CD4-positive, alpha-beta T cell treated with Interleukin-15 for 4 hours (primary cell): ENCODE measurements at regions not wholly inside any gene's neighbourhood (a gene's known extent, or its start where the extent isn't known, plus 50 kb on each side); places are given as distances from the start of the nearest gene placed in this dataset.
"Not testable (repeated sequence)": the region's sequence is repeated elsewhere in the genome, so short reads cannot be mapped to it uniquely, and the experiment has no call there.

Experiments
- DNase-seq: peaks from one replicate; pipeline ENCODE4 v3.0.0-alpha.2; 2020; ENCODE audit warnings: low spot score

DNA sequence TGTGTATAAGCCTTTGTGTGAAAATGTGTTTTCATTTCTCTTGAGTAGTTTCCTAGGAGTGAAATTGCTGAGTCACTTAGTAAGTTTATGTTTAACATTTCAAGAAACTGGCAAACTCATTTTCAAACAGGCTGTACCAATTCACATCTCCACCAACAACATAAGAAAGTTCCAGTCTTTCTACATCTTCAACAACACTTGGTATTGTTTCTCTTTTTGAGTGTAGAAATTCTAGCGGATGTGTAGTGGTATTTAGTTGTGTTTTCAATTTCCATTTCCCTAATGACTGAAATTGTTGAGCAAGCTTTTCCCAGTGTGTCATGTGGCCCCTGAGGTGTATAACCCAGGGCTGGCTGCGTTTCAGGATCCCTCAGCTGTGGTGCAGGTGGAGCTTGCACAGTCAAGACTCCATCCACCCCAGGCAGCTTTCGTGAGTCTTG, 258.5 kb downstream of the PDCD6IP start:
- DNase-seq = no peak

DNA sequence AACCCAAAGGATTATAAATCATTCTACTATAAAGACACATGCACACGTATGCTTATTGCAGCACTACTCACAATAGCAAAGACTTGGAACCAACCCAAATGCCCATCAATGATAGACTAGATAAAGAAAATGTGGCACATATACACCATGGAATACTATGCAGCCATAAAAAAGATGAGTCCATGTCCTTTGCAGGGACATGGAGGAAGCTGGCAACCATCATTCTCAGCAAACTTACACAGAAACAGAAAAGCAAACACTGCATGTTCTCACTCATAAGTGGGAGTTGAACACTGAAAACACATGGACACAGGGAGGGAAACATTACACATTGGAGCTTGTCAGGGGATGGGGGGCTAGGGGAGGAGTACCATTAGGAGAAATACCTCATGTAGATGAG, 262.6 kb downstream of the PDCD6IP start:
- DNase-seq = not testable (repeated sequence)

DNA sequence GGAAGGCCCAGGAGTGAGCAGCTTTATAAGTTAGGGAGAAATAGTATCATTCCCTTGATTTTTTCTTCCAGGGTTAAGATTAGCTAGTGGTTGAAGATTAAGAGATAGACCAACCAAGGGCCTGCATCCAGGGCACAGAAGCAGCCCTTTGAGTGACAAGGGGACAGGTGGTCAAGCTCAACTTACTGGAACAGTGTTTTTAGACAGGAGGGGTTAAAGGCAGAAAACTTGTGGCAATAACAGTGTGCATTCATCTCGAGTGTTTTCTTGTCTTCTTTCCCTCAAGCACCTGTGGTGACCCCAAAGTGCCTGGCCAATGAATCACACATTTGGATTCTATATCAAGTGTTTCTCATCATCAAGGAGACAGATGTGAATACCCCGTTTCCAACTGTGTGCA, 267.5 kb downstream of the PDCD6IP start:
- no peak for DNase-seq

DNA sequence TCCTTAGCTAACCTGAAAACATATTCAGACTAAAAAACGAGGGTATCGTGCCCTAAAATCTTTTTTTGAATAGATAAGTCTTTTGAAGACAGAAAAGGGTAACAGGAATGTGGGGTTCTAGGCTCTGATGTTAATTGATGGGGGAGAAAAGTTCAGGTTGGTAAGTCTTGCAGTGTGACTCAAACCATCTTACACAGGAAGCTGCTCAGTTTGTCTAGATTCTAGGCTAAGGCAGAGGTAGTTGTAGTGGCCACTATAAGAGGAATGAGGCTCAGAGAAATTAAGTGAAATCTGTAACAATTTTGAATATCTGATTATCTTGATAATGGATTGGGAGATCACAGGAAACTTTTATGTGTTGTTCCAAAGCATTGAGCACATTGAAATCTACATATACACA, 267.9 kb downstream of the PDCD6IP start:
- DNase-seq = no peak

DNA sequence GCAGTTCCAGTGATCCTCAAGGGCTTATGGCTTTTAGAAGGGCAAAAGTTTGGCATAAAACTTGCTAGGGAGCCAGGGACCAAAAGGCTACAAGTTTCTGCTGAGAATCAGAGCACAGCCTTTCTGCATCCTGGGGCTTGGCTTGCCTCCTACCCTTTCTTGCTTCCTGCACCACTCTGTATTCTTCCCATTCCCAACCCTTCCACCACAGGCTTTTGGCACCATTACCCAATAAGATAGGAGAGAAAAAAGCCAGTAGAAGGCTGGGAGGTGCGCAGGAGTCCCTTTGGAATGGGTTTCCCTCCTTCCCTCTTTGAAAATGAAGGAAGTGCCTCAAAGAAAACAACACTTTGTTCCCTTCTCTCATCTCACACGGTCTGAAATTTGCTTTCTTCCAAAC, 268.6 kb downstream of the PDCD6IP start:
- no peak for DNase-seq

DNA sequence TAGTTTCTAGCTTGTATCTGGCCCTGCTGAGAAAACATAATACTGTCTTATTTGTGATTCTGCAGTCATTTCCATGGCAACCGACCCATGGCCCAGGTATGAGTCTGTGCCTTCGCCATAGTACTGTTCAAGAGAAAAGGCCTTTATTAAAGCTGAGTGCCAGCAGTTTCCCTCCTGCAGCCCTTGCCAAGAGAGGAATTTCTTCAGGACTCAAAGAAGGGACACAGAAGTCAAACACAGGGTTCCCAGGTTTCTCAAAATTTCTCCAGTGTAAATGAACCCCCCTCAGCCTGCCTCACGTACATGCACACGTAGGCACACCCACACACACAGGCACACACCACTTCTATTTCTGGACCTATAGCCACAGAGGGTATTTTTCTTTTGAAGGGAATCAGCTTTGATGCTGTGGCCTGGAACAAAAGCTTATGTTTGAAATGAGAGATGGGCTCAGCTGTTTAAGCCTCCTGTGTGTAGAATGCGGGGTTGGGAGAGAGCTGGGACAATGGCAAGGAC, 269.2 kb downstream of the PDCD6IP start:
- DNase-seq = no peak

DNA sequence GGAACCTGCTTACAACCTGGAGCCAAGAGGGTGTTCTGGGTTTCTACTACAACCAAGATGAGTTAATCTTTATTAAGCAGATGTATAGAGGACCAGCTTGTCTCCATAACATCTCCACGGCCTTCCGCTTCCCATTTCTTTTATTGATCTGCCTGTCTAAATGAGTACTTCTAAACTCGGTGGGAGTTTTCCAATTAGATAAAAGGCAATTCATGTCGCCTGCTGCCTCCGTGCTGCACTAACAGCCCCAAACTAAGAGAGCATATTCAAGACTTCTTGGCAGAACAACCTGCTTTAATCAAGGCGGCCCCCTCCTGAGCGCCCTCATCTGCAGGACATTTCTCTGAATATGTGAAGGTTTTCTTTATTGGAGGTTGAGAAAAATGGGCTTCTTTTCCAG, 270.1 kb downstream of the PDCD6IP start:
- DNase-seq = no peak

DNA sequence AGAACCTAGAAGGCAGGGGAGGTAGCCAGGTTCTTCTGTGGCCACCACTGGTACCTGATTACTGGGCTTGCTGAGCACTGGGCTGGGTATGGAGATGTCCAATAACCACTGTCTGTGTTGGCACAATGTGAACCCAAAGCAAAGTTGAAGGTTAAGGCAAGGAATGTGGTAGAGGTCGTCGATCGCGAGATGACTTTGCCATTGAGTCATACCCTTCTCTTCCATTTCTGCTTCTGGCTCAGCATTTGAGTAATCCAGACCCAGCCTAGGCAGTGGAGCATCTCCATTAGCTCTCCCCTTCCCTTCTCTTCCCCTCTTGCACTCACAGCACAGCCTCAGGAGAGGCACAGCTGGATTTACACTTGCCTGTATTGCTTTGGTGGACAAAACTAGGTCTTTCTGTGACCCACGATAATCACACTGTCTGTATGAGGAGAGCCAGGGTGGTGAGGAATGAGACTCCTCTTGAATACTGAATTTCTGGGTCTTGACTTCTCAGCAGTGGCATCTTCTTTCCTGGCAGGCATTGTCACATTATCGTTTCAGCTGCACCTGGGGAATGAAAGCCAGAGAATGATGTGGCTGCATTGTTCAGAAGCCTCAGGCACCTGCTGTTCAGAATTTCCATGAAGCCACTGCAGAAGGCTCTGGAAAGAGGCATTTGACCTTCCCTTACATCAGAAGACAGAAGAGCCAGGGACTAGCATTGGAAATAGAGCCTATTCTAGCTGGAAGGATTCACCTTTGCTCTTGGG, 272.6 kb downstream of the PDCD6IP start:
- DNase-seq = no peak

DNA sequence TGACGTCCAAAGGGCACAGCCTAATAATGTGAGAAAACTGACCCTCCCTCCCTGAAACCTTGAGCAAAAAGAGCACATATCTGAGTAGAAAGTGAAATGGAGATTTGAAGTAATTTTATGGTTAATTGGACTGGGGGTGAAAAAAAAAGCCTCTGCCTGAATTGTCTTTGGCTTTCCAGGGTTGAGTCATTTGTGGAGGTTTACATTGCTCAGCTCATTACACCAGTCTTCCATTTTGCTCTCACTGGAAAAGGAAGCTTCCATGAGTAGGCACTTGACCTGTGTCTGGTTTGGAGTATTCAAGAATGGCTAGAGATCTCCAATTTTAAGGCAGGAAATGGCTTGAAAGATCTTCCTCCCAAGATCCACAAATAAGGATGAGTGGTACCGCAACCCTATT, 273.9 kb downstream of the PDCD6IP start:
- DNase-seq = no peak

DNA sequence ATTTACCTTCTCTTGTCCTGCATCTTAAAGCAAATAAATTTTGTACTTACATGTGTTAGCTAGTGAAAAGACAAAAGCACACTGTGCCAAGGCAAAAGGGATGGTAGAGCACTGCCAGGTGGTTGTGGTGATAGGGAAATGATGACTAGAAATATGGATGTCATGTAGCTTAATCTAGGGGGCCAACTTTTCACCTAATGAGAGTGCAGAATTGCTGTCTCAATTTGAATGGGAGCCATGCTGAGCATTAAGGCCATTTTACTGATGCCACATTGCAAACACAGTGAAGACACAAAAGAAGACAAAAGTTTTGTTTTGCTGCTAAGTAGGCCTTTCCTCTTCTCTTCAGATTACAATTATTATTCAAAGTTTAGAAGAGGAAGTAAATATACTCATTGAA, 274.7 kb downstream of the PDCD6IP start:
- no peak for DNase-seq

DNA sequence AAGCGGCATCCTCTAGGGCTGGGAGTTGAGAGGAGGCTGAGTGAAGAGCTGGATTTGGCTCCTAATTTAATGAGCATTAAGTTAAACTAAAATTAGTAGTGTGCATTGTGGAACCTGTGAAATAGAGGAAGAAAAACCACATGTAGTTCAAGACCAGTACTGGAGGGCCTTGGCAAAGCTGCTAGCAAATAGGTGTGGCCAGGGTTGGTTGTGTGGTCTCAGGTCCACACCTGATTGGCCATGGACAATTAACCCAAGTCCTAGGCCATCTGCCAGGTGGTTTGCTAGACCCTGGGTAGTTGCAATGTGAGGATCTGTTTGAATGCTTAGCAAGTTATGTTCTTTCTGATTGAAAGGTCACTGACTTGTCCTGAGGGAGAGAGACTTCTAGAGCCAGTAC, 275.5 kb downstream of the PDCD6IP start:
- no peak for DNase-seq

DNA sequence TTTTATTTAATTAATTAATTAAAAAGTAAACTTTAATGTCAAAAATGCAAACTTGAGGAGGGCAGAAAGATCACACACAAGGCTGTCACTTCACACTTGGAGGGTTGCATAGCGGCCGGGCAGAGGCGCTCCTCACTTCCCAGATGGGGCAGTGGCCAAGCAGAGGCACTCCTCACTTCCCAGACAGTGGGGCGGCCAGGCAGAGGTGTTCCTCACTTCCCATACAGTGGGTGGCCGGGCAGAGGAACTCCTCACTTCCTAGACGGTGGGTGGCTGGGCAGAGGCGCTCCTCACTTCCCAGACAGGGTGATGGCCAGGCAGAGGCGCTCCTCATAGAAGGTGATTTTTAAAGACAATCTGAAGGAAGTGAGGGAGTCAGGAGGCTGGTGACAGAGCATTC, 277.5 kb downstream of the PDCD6IP start:
- DNase-seq = no peak

DNA sequence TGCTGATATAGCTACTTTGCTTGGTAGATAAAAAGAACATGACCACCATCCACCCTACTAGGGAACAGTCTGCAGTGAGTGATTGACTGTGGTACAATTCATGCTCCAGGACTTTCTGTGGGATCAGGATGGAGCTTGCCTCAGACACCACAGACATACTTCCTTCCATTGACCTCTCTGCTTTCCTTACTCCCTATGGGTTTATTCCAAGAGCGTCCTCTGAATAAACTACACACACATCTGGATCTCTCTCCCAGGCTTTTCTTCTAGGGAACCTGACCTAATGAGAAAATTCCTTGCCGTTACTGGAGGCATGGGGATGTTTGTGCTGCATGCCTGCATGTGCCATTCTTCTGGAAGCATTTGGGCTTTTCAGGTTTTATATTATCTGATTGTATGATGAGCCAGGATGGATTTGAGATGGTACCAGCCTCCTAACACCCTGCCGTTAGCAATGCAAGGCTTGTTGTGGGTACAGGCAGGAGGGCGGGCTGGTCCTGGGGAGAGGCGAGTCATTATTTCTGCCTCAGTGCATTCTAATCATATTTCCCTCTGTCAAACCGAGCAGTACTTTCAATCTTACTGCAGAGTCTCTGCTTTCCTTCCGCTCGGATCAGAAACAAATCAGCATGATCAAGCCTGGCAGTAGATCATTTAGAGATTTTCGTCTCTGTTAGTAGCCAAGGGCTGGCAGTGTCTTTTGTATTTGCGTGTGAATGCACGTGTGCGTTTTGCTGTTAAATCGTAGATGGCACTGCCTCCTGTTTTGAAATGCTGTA, 279.2 kb downstream of the PDCD6IP start:
- DNase-seq = no peak

DNA sequence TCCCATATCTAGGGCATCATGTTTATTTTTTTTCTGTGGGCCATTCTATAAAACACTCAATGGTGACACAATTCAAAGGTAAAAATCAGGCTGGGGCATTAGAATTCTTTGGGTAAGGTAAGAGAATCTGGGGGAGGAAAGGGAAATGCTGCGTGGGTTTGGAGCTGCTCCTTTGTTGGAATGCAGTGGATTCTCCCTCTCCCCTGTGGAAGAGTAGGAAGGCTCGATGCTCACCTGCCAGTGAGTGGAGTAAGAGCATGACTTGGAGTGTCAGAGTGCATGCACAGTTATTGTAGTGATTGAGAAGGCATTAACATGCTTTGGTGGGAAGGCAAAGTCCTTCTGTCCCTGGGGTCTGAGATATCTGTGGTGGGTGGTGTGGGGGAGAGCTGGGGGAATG, 280.0 kb downstream of the PDCD6IP start:
- no peak for DNase-seq

DNA sequence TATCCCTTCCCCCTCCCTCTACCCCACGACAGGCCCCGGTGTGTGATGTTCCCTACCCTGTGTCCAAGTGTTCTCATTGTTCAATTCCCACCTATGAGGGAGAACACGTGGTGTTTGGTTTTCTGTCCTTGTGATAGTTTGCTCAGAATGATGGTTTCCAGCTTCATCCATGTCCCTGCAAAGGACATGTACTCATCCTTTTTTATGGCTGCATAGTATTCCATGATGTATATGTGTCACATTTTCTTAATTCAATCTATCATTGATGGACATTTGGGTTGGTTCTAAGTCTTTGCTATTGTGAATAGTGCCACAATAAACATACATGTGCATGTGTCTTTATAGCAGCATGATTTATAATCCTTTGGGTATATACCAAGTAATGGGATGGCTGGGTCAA, 281.4 kb downstream of the PDCD6IP start:
- not testable (repeated sequence) for DNase-seq

DNA sequence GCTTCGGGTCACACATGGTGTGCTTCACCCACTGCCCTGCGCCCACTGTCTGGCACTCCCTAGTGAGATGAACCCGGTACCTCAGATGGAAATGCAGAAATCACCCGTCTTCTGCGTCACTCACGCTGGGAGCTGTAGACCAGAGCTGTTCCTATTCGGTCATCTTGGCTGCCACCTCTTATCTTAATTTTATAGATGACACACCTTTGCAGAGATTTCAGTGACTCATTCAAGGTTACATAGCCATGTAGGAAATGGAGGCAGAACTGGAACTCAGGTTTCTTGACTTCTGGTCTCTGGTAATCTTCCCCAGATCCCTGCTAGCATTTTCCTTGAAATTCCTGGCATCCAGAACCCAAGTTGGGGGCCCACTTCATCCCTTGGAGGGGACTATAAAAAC, 291.9 kb downstream of the PDCD6IP start:
- DNase-seq = not testable (repeated sequence)

DNA sequence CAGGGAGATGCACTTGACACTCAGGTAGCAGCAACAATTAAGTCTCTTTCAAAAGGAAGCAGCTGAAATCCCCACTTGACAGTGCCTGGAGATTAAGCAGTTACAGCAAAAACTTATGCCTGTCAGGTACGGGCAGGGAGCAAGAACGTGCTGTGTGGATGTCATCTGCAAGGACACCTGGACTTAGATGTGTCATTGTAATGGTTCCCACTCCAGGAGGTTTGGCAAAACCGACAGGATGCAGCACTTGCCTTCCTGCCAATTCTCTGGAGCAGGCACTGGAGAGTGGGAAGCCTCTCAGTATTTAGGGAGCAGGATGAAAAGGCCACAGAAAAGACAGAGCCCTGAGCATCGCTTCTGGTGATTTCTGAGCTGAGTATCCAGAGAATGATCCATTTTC, 292.4 kb downstream of the PDCD6IP start:
- DNase-seq = no peak

DNA sequence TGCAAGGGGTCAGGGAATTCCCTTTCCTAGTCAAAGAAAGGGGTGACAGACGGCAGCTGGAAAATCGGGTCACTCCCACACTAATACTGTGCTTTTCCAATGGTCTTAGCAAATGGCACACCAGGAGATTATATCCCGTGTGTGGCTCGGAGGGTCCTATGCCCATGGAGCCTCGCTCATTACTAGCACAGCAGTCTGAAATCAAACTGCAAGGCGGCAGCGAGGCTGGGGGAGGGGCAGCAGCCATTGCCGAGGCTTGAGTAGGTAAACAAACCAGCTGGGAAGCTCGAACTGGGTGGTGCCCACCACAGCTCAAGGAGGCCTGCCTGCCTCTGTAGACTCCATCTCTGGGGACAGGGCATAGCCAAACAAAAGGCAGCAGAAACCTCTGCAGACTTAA, 295.9 kb downstream of the PDCD6IP start:
- DNase-seq = not testable (repeated sequence)

DNA sequence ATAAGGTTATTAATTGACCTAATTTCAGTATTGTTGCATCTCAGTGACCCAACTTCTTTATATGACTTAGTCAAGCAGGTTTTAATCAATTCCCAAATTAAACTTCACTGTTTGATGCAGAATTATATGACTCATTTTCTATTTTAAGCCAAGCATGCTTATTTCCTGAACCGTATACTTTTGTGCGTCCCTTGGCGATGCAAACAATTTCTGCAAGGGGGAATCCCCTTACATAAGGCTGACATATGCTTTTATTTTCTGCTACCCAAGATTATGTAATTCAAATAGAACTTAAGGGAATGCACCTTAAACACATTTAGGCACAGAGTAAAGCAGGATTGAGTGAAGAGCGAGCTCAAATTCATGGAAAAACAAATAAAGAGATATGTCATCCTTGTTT, 303.9 kb downstream of the PDCD6IP start:
- no peak for DNase-seq

DNA sequence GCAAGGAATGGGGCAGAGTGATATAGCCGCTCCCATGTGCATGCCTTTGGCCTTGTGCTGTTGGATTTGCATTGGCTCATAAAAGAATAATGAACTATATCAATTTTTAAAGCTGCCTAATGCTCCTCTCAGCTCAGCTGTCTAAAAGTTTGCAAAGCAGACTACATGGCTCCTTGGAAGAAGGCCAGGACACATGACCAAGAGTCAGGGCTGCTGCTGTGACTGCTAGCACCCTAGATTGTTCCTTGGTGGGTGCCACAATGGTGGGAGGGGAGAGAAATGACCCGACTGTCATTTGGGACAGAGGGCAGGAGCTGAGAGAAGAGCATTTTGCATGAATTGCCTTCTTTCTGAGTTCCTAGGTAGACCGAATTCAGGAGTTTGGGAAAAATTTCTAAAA, 307.9 kb downstream of the PDCD6IP start:
- no peak for DNase-seq

DNA sequence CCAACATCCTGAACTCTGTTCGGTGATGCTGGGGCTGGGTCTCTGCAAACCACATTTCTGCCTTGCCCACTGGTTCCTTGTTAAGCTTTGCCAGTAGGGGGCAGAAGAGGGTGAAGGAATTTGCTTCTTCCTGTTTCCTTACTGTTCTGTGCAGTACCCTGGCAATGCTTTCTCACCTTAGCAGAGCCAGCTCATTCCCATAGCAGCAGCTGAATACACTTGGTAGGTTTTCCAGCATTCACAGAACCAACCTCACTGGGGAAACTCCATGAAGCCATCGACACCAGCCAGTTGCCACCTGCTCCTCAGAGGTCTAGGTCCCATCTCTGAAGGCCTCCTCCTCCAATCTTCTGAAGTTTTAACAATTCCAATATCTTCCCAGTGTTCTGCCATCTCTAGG, 308.4 kb downstream of the PDCD6IP start:
- DNase-seq = no peak

DNA sequence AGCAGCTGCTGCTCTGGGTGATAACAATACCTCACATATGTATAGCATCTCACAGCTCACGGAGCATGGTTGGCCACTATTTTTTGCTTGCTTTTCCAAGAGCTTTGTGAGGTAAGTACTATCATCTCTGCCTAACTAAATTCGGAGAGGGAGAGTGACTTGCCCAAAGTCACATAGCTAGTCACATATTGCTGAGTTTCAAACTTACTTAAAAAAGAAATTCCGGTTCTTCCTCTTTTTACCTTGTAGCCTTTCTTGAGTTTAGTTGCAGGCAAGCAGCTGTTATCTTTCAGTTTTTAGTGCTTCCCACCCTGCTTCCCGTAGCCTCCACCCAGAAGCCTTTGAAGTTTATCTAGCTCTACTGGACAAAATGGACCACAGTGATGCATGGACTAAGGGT, 309.2 kb downstream of the PDCD6IP start:
- no peak for DNase-seq

DNA sequence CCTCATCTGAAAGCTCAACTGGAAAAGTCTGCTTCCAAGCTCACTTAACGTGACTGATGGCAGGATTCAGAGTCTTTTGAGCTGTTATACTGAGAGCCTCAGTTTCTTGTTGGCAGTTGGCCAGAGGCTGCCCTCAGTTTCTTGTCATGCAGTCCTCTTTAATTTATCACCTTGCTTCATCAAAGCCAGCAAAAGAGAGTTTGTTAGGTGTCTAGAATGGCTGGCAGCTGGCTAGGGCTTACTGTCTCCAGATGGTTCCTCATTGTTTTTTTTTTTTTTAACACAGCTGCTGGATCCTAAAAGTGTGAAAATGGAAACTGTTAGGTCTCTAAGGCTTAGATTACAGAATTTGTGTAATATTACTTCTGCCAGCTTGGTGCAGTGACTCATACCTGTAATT, 310.6 kb downstream of the PDCD6IP start:
- no peak for DNase-seq
